HEK293T (cell line): ENCODE measurements at regions not wholly inside any gene's neighbourhood (a gene's known extent, or its start where the extent isn't known, plus 50 kb on each side); places are given as distances from the start of the nearest gene placed in this dataset.

Source experiments
- CTCF ChIA-PET: fragments of 350-600 bp; formaldehyde crosslinking; extraction: SDS; loops from one replicate; lab custom pipeline; 2021; ENCODE audit warnings: antibody characterized with exemption, inconsistent platforms; lab: Yijun Ruan, JAX
- POLR2A ChIA-PET: fragments of 350-600 bp; formaldehyde crosslinking; extraction: SDS; loops from one replicate; lab custom pipeline; 2020; ENCODE audit warnings: antibody characterized with exemption, inconsistent platforms; lab: Yijun Ruan, JAX
- DNase-seq: peaks from one replicate; pipeline ENCODE4 v3.0.0; 2012; ENCODE audit warnings: mixed read lengths; ENCODE audit errors: extremely low spot score
- ARNT ChIP-seq: fragments of 450-650 bp; IDR thresholded peaks from 2 replicates; pipeline ENCODE4 v1.6.1; 2017; ENCODE audit warnings: mild to moderate bottlenecking
- BHLHE40 ChIP-seq: fragments of 450-650 bp; IDR thresholded peaks from 2 replicates; pipeline ENCODE4 v1.6.1; 2016; ENCODE audit warnings: mild to moderate bottlenecking, moderate library complexity, borderline replicate concordance
- CTBP1 ChIP-seq: fragments of 450-650 bp; IDR thresholded peaks from 2 replicates; pipeline ENCODE4 v1.6.1; 2016; ENCODE audit warnings: borderline replicate concordance
- ELF4 ChIP-seq: fragments of 450-650 bp; IDR thresholded peaks from 2 replicates; pipeline ENCODE4 v1.6.1; 2017; ENCODE audit warnings: antibody characterized with exemption
- FOXA1 ChIP-seq: fragments of 450-650 bp; IDR thresholded peaks from 2 replicates; pipeline ENCODE4 v1.6.1; 2016; ENCODE audit warnings: mild to moderate bottlenecking
- FOXM1 ChIP-seq: fragments of 450-650 bp; IDR thresholded peaks from 2 replicates; pipeline ENCODE4 v1.6.1; 2017; ENCODE audit warnings: mild to moderate bottlenecking, borderline replicate concordance
- HDGF ChIP-seq: fragments of 450-650 bp; IDR thresholded peaks from 2 replicates; pipeline ENCODE4 v1.6.1; 2017; ENCODE audit warnings: antibody characterized with exemption, borderline replicate concordance
- L3MBTL2 ChIP-seq: fragments of 450-650 bp; conservative IDR thresholded peaks from 2 replicates; pipeline ENCODE4 v1.6.1; 2016; ENCODE audit warnings: mild to moderate bottlenecking
- LEF1 ChIP-seq: fragments of 450-650 bp; IDR thresholded peaks from 2 replicates; pipeline ENCODE4 v1.6.1; 2017; ENCODE audit warnings: mild to moderate bottlenecking, borderline replicate concordance
- NFRKB ChIP-seq: fragments of 450-650 bp; IDR thresholded peaks from 2 replicates; pipeline ENCODE4 v1.6.1; 2016; ENCODE audit warnings: mild to moderate bottlenecking, moderate library complexity
- PKNOX1 ChIP-seq: fragments of 450-650 bp; IDR thresholded peaks from 2 replicates; pipeline ENCODE4 v1.6.1; 2016
- SP1 ChIP-seq: fragments of 450-650 bp; IDR thresholded peaks from 2 replicates; pipeline ENCODE4 v1.6.1; 2017
- SUZ12 ChIP-seq: fragments of 450-650 bp; IDR thresholded peaks from 2 replicates; pipeline ENCODE4 v1.6.1; 2016; ENCODE audit warnings: mild to moderate bottlenecking
- TARDBP ChIP-seq: fragments of 450-650 bp; IDR thresholded peaks from 2 replicates; pipeline ENCODE4 v1.6.1; 2016
- ZNF384 ChIP-seq: fragments of 450-650 bp; IDR thresholded peaks from 2 replicates; pipeline ENCODE4 v1.6.1; 2016

GRCh38 chr20:54337144-54337543 lies 129.3 kb downstream of the PFDN4 start:
- ChIA-PET POLR2A (no interaction called here), CTCF (no interaction called here)
- DNase-seq: no peak
- TF ChIP-seq ZNF384 (no peak), HDGF (no peak), LEF1 (no peak)

- no peak for TF ChIP-seq SP1
- no peak for TF ChIP-seq BHLHE40
- TF ChIP-seq FOXA1: no peak
- DNase-seq: no peak
- ChIA-PET POLR2A (no interaction called here), CTCF (no interaction called here)
Observed at GRCh38 chr20:54339093-54339492, 131.2 kb downstream of the PFDN4 start.

- CTCF ChIA-PET: interaction anchor here (0.9 kb wide), 1 partner anchor 31 kb away, joined by 6 read pairs; no protein-coding TSS in a partner anchor
- POLR2A ChIA-PET: no interaction called here
- DNase-seq: no peak
- no peak for TF ChIP-seq SP1
- TF ChIP-seq PKNOX1: no peak
- no peak for TF ChIP-seq SUZ12
- no peak for TF ChIP-seq FOXM1
- no peak for TF ChIP-seq ELF4
- TF ChIP-seq ARNT: no peak
- no peak for TF ChIP-seq LEF1
- TF ChIP-seq L3MBTL2: no peak
- no peak for TF ChIP-seq ZNF384
- TF ChIP-seq TARDBP: no peak
Observed at GRCh38 chr20:54340206-54340605, 132.3 kb downstream of the PFDN4 start.

GRCh38 chr20:54340667-54341081 lies 132.8 kb downstream of the PFDN4 start:
- CTCF ChIA-PET: no interaction called here
- POLR2A ChIA-PET: no interaction called here
- TF ChIP-seq LEF1 (no peak), NFRKB (no peak), HDGF (no peak), SP1 (no peak), SUZ12 (no peak)
- no peak for DNase-seq

GRCh38 chr20:54342258-54342920 lies 133.0 kb upstream of the DOK5 start:
- ChIA-PET CTCF (no interaction called here), POLR2A (no interaction called here)
- no peak for DNase-seq
- TF ChIP-seq ARNT: no peak
- no peak for TF ChIP-seq FOXA1
- no peak for TF ChIP-seq PKNOX1
- no peak for TF ChIP-seq SUZ12
- TF ChIP-seq ELF4: no peak
- no peak for TF ChIP-seq LEF1
- TF ChIP-seq HDGF: no peak
- no peak for TF ChIP-seq BHLHE40

GRCh38 chr20:54343099-54343498 lies 132.3 kb upstream of the DOK5 start:
- ChIA-PET CTCF (no interaction called here), POLR2A (no interaction called here)
- no peak for DNase-seq
- TF ChIP-seq ELF4 (no peak), LEF1 (no peak), ZNF384 (no peak), TARDBP (no peak), NFRKB (no peak)

GRCh38 chr20:54343634-54344033 lies 131.8 kb upstream of the DOK5 start:
- TF ChIP-seq ELF4: no peak
- POLR2A ChIA-PET: no interaction called here
- no peak for DNase-seq
- CTCF ChIA-PET: no interaction called here

- no peak for DNase-seq
- TF ChIP-seq HDGF (no peak), CTBP1 (no peak), TARDBP (no peak), PKNOX1 (no peak), SP1 (no peak)
- POLR2A ChIA-PET: no interaction called here
- CTCF ChIA-PET: no interaction called here
Observed at GRCh38 chr20:54344832-54345231, 130.6 kb upstream of the DOK5 start.
